ENCODE measurements at regions not wholly inside any gene's neighbourhood (a gene's known extent, or its start where the extent isn't known, plus 50 kb on each side); places are given as distances from the start of the nearest gene placed in this dataset.

DNA sequence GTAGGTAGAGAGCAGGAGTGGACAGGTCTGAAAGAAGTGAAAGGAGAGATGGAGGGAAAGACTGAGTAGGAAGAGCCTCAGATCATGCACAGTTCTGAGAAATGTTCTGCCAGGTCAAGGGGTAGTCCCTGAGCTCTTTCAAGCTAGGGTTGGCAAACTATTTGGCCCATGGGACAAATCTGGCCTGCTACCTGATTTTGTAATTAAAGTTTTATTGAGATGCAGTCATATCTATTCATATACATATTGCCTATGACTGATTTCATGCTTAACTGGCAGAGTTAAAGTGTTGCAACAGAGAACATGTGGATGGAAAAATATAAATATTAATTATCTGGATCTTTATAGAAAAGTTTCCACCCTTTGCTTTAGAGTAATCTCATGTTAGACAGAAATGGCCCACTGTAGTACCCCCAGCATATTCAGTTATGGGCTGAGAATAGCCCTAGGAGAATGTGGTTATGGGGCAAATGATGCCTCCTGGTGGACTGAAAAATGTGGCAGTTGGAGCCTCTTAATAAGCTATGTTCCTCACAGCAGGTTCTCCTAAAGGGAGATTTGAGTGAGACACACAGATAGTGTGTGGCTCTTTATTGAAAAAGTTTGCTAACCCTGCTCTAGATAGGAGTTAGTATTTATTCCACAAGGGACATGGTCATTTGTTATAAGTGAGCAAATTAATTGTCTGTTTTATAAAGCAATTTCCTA lies 476.9 kb downstream of the LRIG3 start:
- Histone ChIP-seq H3K4me3 (ENCODE audit: insufficient read depth, low read depth, low read length) (no peak overlapping the region), H3K36me3 (replicated peaks; ENCODE audit: control insufficient read depth, insufficient read depth, low read length) (no peaks in the 10 kb centered on the region), H3K27me3 (ENCODE audit: control insufficient read depth, insufficient read depth, low read length) (no peaks in the 10 kb centered on the region)
- DNase-seq: peak; percentile 16

DNA sequence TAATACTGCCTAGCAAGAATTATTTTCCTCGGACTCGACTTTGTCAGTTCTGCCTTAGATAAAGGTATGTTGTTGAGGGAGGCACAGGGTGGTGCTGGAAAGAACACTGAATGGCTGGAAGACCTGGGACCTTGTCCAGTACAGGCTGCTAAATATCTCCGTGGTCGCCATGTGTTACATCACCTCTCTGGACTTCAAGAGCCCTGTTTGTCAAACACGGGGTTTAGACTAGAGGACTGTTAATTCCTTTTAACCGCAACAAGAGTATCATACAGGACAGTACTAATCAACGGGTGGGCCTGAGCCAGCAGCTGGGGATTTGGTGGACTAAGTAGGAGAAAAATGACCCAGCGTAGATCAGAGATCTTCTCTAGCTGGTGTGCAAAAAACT lies 476.3 kb downstream of the LRIG3 start:
- Histone ChIP-seq H3K36me3 (replicated peaks; ENCODE audit: control insufficient read depth, insufficient read depth, low read length) (no peaks in the 10 kb centered on the region), H3K4me3 (ENCODE audit: insufficient read depth, low read depth, low read length) (no peak overlapping the region), H3K27me3 (ENCODE audit: control insufficient read depth, insufficient read depth, low read length) (no peaks in the 10 kb centered on the region)
- DNase-seq: no peak

DNA sequence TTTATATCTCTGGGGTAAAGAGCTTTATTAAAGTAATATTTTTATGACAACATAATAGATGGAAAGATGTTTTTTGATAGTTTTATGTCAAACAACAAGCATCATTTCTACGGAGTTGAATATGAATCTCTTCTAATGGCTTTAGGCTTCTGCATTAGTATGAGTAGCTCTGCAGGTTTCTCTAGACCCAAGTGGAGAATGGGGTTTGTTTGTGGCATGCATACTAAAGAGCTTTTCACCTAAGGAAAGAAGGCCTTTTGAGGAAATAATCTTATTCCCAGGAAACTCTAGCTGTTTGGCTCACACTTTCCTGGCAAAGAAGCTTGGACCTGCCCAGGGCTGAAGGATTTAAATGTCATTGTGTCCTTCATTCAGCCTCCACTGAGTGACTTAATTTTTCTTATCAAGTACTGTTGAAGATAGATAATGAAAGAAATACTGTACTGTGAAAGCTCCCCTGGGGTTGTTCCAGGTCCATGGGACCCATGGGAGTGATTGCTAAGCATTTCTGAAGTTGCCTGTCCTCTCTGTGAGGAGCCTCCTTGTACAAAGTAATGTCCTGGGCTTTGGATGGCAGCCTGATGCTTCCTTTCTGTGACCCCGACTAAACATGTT lies 469.3 kb downstream of the LRIG3 start:
- peak; percentile 8 for DNase-seq
- H3K4me3 ChIP-seq (ENCODE audit: insufficient read depth, low read depth, low read length): no peak overlapping the region
- H3K27me3 ChIP-seq (ENCODE audit: control insufficient read depth, insufficient read depth, low read length): no peaks in the 10 kb centered on the region

DNA sequence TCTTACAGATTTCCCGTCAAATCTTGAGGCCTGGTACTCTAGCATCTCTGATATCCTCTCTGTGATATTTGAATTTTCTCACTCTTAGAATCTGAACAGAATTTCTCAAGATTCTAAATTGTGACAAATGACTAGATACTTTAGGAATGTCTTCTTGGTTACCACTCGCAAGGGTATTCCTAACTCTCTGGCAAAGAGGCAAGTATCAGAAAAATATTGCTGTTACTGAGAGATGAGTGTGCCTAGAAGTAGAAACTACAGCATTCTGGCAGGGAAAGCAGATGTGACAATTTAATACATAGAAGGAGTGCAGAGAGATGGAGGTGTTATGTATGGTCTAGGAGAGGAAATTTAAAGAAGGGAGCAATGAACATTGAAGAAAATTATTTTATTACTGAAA lies 467.8 kb downstream of the LRIG3 start:
- H3K4me3 ChIP-seq (ENCODE audit: insufficient read depth, low read depth, low read length): no peak overlapping the region
- DNase-seq: no peak
- H3K36me3 ChIP-seq (replicated peaks; ENCODE audit: control insufficient read depth, insufficient read depth, low read length): no peaks in the 10 kb centered on the region
- no peaks in the 10 kb centered on the region for H3K27me3 ChIP-seq (ENCODE audit: control insufficient read depth, insufficient read depth, low read length)

More for the DNA sequence above, 469.3 kb downstream of the LRIG3 start:
- H3K36me3 ChIP-seq (replicated peaks; ENCODE audit: control insufficient read depth, insufficient read depth, low read length): no peaks in the 10 kb centered on the region

DNA sequence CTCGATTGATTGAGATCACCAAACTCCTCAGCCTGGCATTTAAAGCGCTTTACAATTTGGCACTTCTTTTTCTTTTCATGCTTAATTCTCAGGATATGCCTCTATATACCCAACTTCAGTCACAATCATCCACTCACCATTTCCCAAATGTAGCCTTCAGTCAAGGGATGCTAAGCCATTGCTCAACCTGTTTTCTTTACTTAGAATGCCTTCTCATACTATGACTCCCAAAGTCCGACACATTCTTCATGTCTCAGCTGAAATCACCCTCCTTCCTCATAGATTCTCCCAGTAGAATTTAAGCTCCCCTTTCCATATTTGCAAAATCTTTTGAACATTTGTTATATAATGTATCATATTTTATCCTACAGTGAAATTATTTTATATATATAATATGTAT lies 467.0 kb downstream of the LRIG3 start:
- H3K27me3 ChIP-seq (ENCODE audit: control insufficient read depth, insufficient read depth, low read length): no peaks in the 10 kb centered on the region
- no peak overlapping the region for H3K4me3 ChIP-seq (ENCODE audit: insufficient read depth, low read depth, low read length)
- DNase-seq: no peak
- H3K36me3 ChIP-seq (replicated peaks; ENCODE audit: control insufficient read depth, insufficient read depth, low read length): no peaks in the 10 kb centered on the region

DNA sequence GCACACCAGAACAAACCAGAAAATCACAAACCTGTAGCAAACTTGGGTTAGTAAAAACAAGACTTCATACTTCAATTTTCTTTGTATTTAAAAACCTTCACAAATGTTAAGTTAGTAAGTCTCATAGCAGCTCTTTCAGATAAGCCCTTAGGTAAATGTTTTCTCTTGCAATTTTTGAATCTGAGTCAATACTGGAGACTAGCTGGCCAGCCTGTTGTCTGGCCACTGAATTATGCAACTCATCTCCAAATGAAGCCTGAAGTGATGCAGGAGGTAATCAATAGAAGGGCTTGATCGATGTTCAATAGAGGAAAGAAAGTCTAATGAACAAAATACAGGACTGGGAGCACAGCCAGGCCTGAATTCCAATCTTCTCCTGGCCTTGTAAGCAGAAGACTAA lies 465.2 kb downstream of the LRIG3 start:
- DNase-seq: no peak
- no peak overlapping the region for H3K4me3 ChIP-seq (ENCODE audit: insufficient read depth, low read depth, low read length)
- H3K27me3 ChIP-seq (ENCODE audit: control insufficient read depth, insufficient read depth, low read length): no peaks in the 10 kb centered on the region
- no peaks in the 10 kb centered on the region for H3K36me3 ChIP-seq (replicated peaks; ENCODE audit: control insufficient read depth, insufficient read depth, low read length)

DNA sequence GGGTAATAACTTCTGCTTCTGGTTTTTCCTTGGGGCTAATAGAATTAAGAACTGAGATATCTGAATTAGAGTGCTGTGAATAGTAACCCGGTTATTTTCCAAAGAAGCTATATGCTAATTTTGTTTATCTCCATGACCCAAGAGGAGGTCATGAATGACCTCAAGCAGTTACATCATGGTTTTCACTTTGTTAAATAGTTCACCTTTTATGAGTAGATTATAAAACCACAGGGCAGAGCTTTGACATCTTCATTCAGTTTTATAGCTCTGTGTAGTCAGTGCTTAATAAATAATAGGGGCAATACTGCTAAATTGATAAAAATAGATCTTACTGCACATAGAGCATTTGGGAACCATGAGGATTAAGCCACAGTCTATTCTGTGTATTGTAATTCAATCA lies 462.2 kb downstream of the LRIG3 start:
- no peaks in the 10 kb centered on the region for H3K36me3 ChIP-seq (replicated peaks; ENCODE audit: control insufficient read depth, insufficient read depth, low read length)
- no peak for DNase-seq
- no peak overlapping the region for H3K4me3 ChIP-seq (ENCODE audit: insufficient read depth, low read depth, low read length)
- H3K27me3 ChIP-seq (ENCODE audit: control insufficient read depth, insufficient read depth, low read length): no peaks in the 10 kb centered on the region

DNA sequence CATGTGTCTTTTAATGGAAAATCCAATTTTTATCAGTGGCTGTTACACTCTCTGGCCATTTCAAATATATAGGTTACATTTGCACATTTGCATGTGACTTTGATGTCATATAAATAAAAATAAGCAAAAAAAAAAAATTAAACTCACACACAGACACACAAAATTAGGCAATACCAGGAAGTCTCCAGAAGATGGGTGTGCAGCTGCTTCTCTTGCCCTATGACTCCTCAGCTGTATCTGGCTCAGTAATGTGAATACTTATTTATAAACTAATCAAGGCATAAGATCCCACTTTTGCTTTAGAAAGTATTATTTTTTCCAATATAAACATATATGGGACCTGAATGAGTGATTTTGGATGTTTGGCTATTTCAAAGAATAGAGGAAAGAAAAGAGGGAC lies 461.1 kb downstream of the LRIG3 start:
- H3K27me3 ChIP-seq (ENCODE audit: control insufficient read depth, insufficient read depth, low read length): no peaks in the 10 kb centered on the region
- DNase-seq: no peak
- no peaks in the 10 kb centered on the region for H3K36me3 ChIP-seq (replicated peaks; ENCODE audit: control insufficient read depth, insufficient read depth, low read length)
- H3K4me3 ChIP-seq (ENCODE audit: insufficient read depth, low read depth, low read length): no peak overlapping the region

DNA sequence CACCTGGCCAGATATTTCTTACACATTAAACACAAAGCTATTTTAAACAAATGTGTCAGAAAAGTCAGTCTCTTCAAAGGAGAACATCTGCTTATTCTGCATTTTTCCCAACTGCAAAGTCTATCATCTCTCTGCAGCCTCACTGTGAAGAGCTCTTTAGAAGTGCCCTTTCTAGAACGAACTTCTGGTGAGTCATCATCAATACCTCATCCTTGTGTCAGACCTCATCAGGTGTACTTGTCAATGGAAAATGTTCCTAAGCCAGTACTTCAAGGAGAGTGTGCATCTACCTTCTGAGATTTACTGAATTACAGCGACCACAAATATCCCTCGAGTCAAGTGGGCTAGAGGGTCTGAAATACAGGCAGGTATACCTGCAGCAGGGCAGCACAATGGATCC lies 457.3 kb downstream of the LRIG3 start:
- DNase-seq: no peak
- H3K36me3 ChIP-seq (replicated peaks; ENCODE audit: control insufficient read depth, insufficient read depth, low read length): no peaks in the 10 kb centered on the region
- no peaks in the 10 kb centered on the region for H3K27me3 ChIP-seq (ENCODE audit: control insufficient read depth, insufficient read depth, low read length)
- H3K4me3 ChIP-seq (ENCODE audit: insufficient read depth, low read depth, low read length): no peak overlapping the region

DNA sequence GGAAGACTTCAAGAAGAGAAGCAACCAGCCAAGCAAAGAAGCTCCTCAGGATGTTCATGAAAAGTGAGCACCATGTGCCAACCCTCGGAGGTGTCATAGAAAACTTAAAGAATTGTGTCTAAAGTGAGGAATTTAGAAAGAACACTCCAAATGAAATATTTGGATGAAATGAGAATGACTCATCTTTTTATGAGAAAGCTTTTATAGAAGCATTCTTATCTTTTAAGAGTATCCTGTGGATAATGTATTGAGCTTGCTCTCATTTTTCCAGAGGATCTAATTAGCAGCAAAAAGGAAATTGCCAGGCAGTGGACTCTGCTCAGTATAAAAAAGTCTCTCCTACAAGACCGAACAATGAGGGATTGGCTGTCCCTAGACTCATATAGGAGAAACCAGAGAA lies 454.9 kb downstream of the LRIG3 start:
- H3K4me3 ChIP-seq (ENCODE audit: insufficient read depth, low read depth, low read length): no peak overlapping the region
- H3K27me3 ChIP-seq (ENCODE audit: control insufficient read depth, insufficient read depth, low read length): no peaks in the 10 kb centered on the region
- DNase-seq: no peak
- H3K36me3 ChIP-seq (replicated peaks; ENCODE audit: control insufficient read depth, insufficient read depth, low read length): no peaks in the 10 kb centered on the region

DNA sequence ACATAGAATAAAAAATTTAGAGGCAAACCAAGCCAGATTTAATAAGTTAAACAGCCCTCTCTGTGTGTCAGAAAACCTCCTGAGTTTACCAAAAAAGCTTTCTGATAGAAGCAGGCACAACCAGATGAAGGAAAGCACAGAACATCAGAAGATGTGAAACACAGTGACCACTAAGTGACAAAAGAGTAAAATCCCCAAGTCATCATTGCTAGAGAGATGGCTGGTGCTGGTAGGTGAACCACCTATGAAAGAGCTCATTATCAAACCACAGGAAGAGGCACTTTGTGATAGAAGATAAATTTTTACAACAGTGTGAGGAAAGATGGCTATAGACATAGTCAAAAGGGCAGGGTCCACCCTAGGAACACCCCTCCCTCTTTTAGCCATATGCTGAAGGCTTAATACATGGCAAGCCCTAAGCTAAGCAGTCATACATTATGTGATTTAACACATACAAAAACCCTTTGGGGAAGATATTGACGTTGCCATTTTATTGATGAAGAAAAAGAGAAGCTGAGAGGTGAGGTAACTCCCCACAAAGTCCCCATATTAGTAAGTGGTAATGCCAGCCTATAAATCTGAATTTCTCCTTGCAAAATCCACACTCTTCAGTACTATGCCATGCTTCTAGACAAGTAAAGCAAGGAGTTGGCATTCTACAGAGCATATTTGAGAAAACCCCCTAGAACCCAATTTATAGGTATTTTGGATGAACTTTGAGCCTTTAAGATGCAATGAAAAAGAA lies 449.9 kb downstream of the LRIG3 start:
- DNase-seq: no peak
- no peak overlapping the region for H3K4me3 ChIP-seq (ENCODE audit: insufficient read depth, low read depth, low read length)
- H3K36me3 ChIP-seq (replicated peaks; ENCODE audit: control insufficient read depth, insufficient read depth, low read length): no peaks in the 10 kb centered on the region
- H3K27me3 ChIP-seq (ENCODE audit: control insufficient read depth, insufficient read depth, low read length): no peaks in the 10 kb centered on the region

DNA sequence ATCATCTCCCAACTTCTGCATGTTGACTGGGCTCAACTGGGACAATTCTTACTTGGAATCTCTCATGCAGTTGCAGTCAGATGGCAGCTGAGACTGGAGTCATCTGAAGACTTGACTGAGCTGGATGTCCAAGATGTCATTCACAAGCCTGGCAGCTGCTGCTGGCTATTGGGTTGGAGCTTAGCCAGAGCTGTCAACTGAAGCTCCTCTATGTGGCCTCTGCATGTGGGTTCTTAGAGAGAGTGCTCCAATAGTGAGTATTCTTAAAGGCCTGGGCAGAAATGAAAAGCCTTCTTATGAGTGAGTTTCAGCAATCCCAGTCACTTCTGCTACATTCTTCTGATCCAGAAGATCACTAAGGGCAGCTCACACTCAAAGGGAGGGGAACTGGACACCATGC lies 440.9 kb downstream of the LRIG3 start:
- Histone ChIP-seq H3K36me3 (replicated peaks; ENCODE audit: control insufficient read depth, insufficient read depth, low read length) (no peaks in the 10 kb centered on the region), H3K27me3 (ENCODE audit: control insufficient read depth, insufficient read depth, low read length) (no peaks in the 10 kb centered on the region), H3K4me3 (ENCODE audit: insufficient read depth, low read depth, low read length) (no peak overlapping the region)
- DNase-seq: no peak

DNA sequence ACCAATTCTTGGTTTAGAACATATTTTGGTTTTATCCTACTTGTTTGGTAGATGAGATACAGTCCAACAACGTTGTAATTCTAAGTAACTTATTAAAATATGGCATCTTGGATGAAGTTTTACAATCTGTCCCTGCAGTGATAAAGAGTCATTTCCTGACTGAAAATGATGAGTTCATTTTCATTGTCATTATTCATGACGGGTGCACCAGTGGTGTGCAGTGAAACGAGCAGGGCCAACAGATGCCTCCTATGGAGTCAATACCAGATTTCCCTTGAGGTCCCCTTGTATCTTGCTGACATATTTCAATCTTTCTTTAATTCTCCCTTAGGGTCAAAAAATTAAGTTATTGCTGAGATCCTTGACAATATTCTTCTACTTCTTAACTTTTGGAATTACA lies 438.5 kb downstream of the LRIG3 start:
- H3K27me3 ChIP-seq (ENCODE audit: control insufficient read depth, insufficient read depth, low read length): no peaks in the 10 kb centered on the region
- no peak for DNase-seq
- H3K4me3 ChIP-seq (ENCODE audit: insufficient read depth, low read depth, low read length): no peak overlapping the region
- H3K36me3 ChIP-seq (replicated peaks; ENCODE audit: control insufficient read depth, insufficient read depth, low read length): no peaks in the 10 kb centered on the region

DNA sequence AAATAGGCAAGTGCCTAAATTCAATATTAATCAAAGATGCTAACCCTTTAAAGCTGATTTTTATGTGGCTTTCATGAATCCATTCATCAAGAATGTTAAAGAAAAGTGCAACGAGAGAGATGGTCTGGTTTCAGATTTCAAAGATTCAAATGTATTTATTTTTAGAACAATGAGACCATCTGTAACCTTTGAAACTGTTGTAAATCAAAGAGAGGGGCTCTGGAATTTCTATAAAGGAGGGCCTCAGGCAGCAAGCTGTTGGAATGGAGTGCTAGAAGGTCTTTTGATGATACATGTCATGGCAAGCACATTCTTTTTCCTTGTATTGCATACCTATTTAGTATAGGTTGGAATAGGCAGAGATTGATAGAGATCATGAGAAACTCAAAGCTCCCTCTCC lies 433.0 kb downstream of the LRIG3 start:
- Histone ChIP-seq H3K27me3 (ENCODE audit: control insufficient read depth, insufficient read depth, low read length) (no peaks in the 10 kb centered on the region), H3K4me3 (ENCODE audit: insufficient read depth, low read depth, low read length) (no peak overlapping the region), H3K36me3 (replicated peaks; ENCODE audit: control insufficient read depth, insufficient read depth, low read length) (no peaks in the 10 kb centered on the region)
- DNase-seq: no peak

DNA sequence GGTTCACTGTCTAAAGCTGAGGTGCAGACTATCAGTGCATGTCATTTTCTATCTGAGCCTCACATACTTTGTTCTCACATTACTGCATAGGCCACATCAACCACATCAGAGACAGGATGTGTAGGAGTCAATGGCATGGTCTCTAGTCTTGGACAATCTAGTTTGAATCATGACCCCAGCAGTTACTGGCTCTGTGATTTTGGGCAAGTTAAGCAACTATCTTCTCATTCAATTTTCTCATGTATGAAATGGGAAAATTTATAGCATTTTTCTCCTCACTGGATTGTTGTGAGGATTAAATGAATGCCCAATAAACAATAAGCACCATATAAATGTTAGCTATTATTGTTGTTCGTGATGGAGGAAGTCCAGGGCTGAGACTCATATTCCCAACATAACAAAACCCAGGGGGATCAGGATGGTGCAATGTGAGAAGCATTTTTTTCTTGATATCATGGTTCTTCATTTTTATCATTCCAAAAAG lies 432.6 kb downstream of the LRIG3 start:
- H3K27me3 ChIP-seq (ENCODE audit: control insufficient read depth, insufficient read depth, low read length): no peaks in the 10 kb centered on the region
- DNase-seq: no peak
- no peaks in the 10 kb centered on the region for H3K36me3 ChIP-seq (replicated peaks; ENCODE audit: control insufficient read depth, insufficient read depth, low read length)
- H3K4me3 ChIP-seq (ENCODE audit: insufficient read depth, low read depth, low read length): no peak overlapping the region

Measured in H7 (cell line).